Esophagus muscularis mucosa (tissue), 4 donors: ENCODE measurements at regions not wholly inside any gene's neighbourhood (a gene's known extent, or its start where the extent isn't known, plus 50 kb on each side); places are given as distances from the start of the nearest gene placed in this dataset.

Experiments used
- EP300 ChIP-seq: sonication (generic); formaldehyde crosslinking; IDR thresholded peaks from one replicate; pipeline ENCODE4 v1.6.1; 2017; ENCODE audit warnings: antibody characterized with exemption
- POLR2A ChIP-seq: fragments of 450-650 bp; IDR thresholded peaks from one replicate; pipeline ENCODE4 v1.6.1; 2017; ENCODE audit warnings: antibody characterized with exemption, moderate library complexity, mild to moderate bottlenecking, low read depth
- POLR2AphosphoS5 ChIP-seq, 2 donors: sonication (generic); formaldehyde crosslinking; IDR thresholded peaks; one replicate each; pipeline ENCODE4 v1.6.1; 2017; ENCODE audit warnings: antibody characterized with exemption in 2 of 2
- TF ChIP-seq, protein P1 (sequence below), 3 experiments: fragments of 200-600 bp in 2 of 3; fragments of 450-650 bp in 1 of 3; sonication (generic) in 2 of 3; IDR thresholded peaks; one replicate each; pipeline ENCODE4 v1.5.1; 2017 to 2019; ENCODE audit warnings: antibody characterized with exemption in 3 of 3, mild to moderate bottlenecking in 2 of 3, moderate library complexity in 1 of 3

DNA sequence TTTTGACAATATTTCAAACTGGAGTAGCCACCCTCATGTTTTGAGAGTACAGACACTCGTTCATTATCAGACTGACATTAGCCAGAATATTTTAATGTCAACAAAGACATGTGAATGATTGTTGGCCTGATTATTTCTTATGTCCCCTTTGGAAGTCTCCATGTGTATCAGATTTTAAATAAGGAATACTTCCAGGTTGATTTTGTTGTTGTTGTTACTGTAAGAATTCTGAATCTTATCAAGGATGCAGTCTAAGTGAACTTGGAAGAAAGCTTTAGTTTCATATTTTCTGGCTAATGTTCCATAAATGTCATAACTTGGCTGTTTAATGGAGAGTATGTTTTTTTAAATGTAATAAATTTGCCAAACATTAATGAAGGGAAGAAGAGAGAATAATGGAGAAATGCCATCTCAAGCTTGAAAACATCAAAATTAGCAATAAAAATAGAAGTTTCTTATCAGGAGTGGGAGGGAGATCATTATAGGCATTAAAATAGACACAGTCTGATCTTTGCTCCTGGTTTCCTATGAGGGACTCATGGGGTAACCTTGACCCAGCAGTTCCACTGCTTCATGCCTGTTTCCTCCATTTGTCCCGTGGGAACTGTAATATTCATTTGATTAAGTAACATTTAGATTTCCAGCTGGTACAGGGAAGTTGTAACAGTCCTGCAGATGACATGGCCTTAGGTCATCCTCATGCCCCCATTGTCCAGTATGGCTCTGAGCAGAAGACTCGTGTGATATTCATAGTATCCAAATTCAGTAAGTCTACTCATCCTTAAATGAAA, 122.4 kb upstream of the KIAA1217 start:
- TF ChIP-seq, protein P1, sequence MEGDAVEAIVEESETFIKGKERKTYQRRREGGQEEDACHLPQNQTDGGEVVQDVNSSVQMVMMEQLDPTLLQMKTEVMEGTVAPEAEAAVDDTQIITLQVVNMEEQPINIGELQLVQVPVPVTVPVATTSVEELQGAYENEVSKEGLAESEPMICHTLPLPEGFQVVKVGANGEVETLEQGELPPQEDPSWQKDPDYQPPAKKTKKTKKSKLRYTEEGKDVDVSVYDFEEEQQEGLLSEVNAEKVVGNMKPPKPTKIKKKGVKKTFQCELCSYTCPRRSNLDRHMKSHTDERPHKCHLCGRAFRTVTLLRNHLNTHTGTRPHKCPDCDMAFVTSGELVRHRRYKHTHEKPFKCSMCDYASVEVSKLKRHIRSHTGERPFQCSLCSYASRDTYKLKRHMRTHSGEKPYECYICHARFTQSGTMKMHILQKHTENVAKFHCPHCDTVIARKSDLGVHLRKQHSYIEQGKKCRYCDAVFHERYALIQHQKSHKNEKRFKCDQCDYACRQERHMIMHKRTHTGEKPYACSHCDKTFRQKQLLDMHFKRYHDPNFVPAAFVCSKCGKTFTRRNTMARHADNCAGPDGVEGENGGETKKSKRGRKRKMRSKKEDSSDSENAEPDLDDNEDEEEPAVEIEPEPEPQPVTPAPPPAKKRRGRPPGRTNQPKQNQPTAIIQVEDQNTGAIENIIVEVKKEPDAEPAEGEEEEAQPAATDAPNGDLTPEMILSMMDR (IDR thresholded peaks at IDR 0.05): no peak
- TF ChIP-seq POLR2A: no peak
- no peak for TF ChIP-seq POLR2AphosphoS5 (IDR thresholded peaks at IDR 0.05)
- TF ChIP-seq EP300: no peak
